ENCODE measurements at regions not wholly inside any gene's neighbourhood (a gene's known extent, or its start where the extent isn't known, plus 50 kb on each side); places are given as distances from the start of the nearest gene placed in this dataset.

GRCh38 chr4:100130964-100131363 lies 59.3 kb downstream of the DDIT4L start:
- Mint-ChIP-seq H3K4me1 (ENCODE audit: low read depth) (no peaks in the 10 kb centered on the region), H3K36me3 (ENCODE audit: low read depth) (no peaks in the 10 kb centered on the region), H3K4me3 (no peak overlapping the region), H3K9me3 (peaks cover 9% of the 10 kb centered on the region), H3K27me3 (ENCODE audit: low read depth) (peaks cover 10% of the 10 kb centered on the region), H3K27ac (no peak overlapping the region)
- DNase-seq (ENCODE audit: low spot score), result no peak

- no peaks in the 10 kb centered on the region for H3K36me3 Mint-ChIP-seq (ENCODE audit: low read depth)
- no peak for DNase-seq (ENCODE audit: low spot score)
- H3K4me1 Mint-ChIP-seq (ENCODE audit: low read depth), result no peaks in the 10 kb centered on the region
- peaks cover 14% of the 10 kb centered on the region for H3K9me3 Mint-ChIP-seq
- H3K27me3 Mint-ChIP-seq (ENCODE audit: low read depth), result peaks cover 10% of the 10 kb centered on the region
- H3K4me3 Mint-ChIP-seq, result no peak overlapping the region
- H3K27ac Mint-ChIP-seq, result no peak overlapping the region
Measured at GRCh38 chr4:100130491-100130890, 59.8 kb downstream of the DDIT4L start.

- H3K27me3 Mint-ChIP-seq (ENCODE audit: low read depth), result peaks cover 10% of the 10 kb centered on the region
Measured at GRCh38 chr4:100129774-100130173, 60.5 kb downstream of the DDIT4L start.

GRCh38 chr4:100128338-100128737 lies 61.9 kb downstream of the DDIT4L start:
- Mint-ChIP-seq H3K9me3 (peaks cover 32% of the 10 kb centered on the region), H3K36me3 (ENCODE audit: low read depth) (peaks cover 5% of the 10 kb centered on the region), H3K27ac (no peak overlapping the region), H3K27me3 (ENCODE audit: low read depth) (peaks cover 10% of the 10 kb centered on the region), H3K4me3 (no peak overlapping the region), H3K4me1 (ENCODE audit: low read depth) (no peaks in the 10 kb centered on the region)
- no peak for DNase-seq (ENCODE audit: low spot score)

More at GRCh38 chr4:100129774-100130173, 60.5 kb downstream of the DDIT4L start:
- Mint-ChIP-seq H3K36me3 (ENCODE audit: low read depth) (peaks cover 1% of the 10 kb centered on the region), H3K9me3 (peaks cover 21% of the 10 kb centered on the region), H3K4me1 (ENCODE audit: low read depth) (no peaks in the 10 kb centered on the region), H3K27ac (no peak overlapping the region), H3K4me3 (no peak overlapping the region)
- DNase-seq (ENCODE audit: low spot score), result no peak

GRCh38 chr4:100124715-100125114 lies 65.6 kb downstream of the DDIT4L start:
- DNase-seq (ENCODE audit: low spot score), result no peak
- Mint-ChIP-seq H3K4me3 (no peak overlapping the region), H3K36me3 (ENCODE audit: low read depth) (peaks cover 5% of the 10 kb centered on the region), H3K27me3 (ENCODE audit: low read depth) (peaks cover 13% of the 10 kb centered on the region), H3K27ac (no peak overlapping the region), H3K9me3 (peaks cover 36% of the 10 kb centered on the region), H3K4me1 (ENCODE audit: low read depth) (no peaks in the 10 kb centered on the region)

GRCh38 chr4:100118181-100118580 lies 72.1 kb downstream of the DDIT4L start:
- H3K36me3 Mint-ChIP-seq (ENCODE audit: low read depth), result peaks cover 1% of the 10 kb centered on the region
- H3K4me1 Mint-ChIP-seq (ENCODE audit: low read depth), result peaks cover 3% of the 10 kb centered on the region
- no peak for DNase-seq (ENCODE audit: low spot score)
- no peak overlapping the region for H3K27ac Mint-ChIP-seq
- H3K27me3 Mint-ChIP-seq (ENCODE audit: low read depth), result peaks cover 8% of the 10 kb centered on the region
- peaks cover 4% of the 10 kb centered on the region for H3K9me3 Mint-ChIP-seq
- no peak overlapping the region for H3K4me3 Mint-ChIP-seq

- H3K4me3 Mint-ChIP-seq, result no peak overlapping the region
- H3K36me3 Mint-ChIP-seq (ENCODE audit: low read depth), result peaks cover 1% of the 10 kb centered on the region
- H3K4me1 Mint-ChIP-seq (ENCODE audit: low read depth), result peaks cover 3% of the 10 kb centered on the region
- no peak overlapping the region for H3K27ac Mint-ChIP-seq
- no peak for DNase-seq (ENCODE audit: low spot score)
- peaks cover 4% of the 10 kb centered on the region for H3K9me3 Mint-ChIP-seq
- peaks cover 8% of the 10 kb centered on the region for H3K27me3 Mint-ChIP-seq (ENCODE audit: low read depth)
Measured at GRCh38 chr4:100117750-100118149, 72.5 kb downstream of the DDIT4L start.

- H3K36me3 Mint-ChIP-seq (ENCODE audit: low read depth), result peaks cover 1% of the 10 kb centered on the region
- H3K27ac Mint-ChIP-seq, result no peak overlapping the region
- H3K27me3 Mint-ChIP-seq (ENCODE audit: low read depth), result peaks cover 5% of the 10 kb centered on the region
- H3K9me3 Mint-ChIP-seq, result peaks cover under 1% of the 10 kb centered on the region
- peaks cover 5% of the 10 kb centered on the region for H3K4me1 Mint-ChIP-seq (ENCODE audit: low read depth)
- DNase-seq (ENCODE audit: low spot score), result no peak
- no peak overlapping the region for H3K4me3 Mint-ChIP-seq
Measured at GRCh38 chr4:100114909-100115308, 75.4 kb downstream of the DDIT4L start.

GRCh38 chr4:100113732-100114131 lies 76.5 kb downstream of the DDIT4L start:
- no peak for DNase-seq (ENCODE audit: low spot score)
- no peaks in the 10 kb centered on the region for H3K9me3 Mint-ChIP-seq
- H3K27me3 Mint-ChIP-seq (ENCODE audit: low read depth), result peaks cover 5% of the 10 kb centered on the region
- peaks cover 3% of the 10 kb centered on the region for H3K36me3 Mint-ChIP-seq (ENCODE audit: low read depth)
- H3K4me3 Mint-ChIP-seq, result no peak overlapping the region
- no peak overlapping the region for H3K27ac Mint-ChIP-seq
- H3K4me1 Mint-ChIP-seq (ENCODE audit: low read depth), result peaks cover 15% of the 10 kb centered on the region

GRCh38 chr4:100113096-100113495 lies 77.2 kb downstream of the DDIT4L start:
- H3K36me3 Mint-ChIP-seq (ENCODE audit: low read depth), result peaks cover 3% of the 10 kb centered on the region
- H3K27me3 Mint-ChIP-seq (ENCODE audit: low read depth), result peaks cover 5% of the 10 kb centered on the region
- H3K27ac Mint-ChIP-seq, result no peak overlapping the region
- DNase-seq (ENCODE audit: low spot score), result no peak
- H3K4me1 Mint-ChIP-seq (ENCODE audit: low read depth), result peaks cover 19% of the 10 kb centered on the region
- no peaks in the 10 kb centered on the region for H3K9me3 Mint-ChIP-seq
- H3K4me3 Mint-ChIP-seq, result no peak overlapping the region

GRCh38 chr4:100109921-100110320 lies 80.3 kb downstream of the DDIT4L start:
- H3K4me3 Mint-ChIP-seq, result no peak overlapping the region
- peaks cover 30% of the 10 kb centered on the region for H3K4me1 Mint-ChIP-seq (ENCODE audit: low read depth)
- no peaks in the 10 kb centered on the region for H3K9me3 Mint-ChIP-seq
- no peak for DNase-seq (ENCODE audit: low spot score)
- no peak overlapping the region for H3K27ac Mint-ChIP-seq
- peaks cover 3% of the 10 kb centered on the region for H3K36me3 Mint-ChIP-seq (ENCODE audit: low read depth)
- peaks cover 2% of the 10 kb centered on the region for H3K27me3 Mint-ChIP-seq (ENCODE audit: low read depth)

GRCh38 chr4:100108869-100109268 lies 81.4 kb downstream of the DDIT4L start:
- H3K27me3 Mint-ChIP-seq (ENCODE audit: low read depth), result no peaks in the 10 kb centered on the region
- no peak overlapping the region for H3K4me3 Mint-ChIP-seq
- no peak for DNase-seq (ENCODE audit: low spot score)
- peaks cover 2% of the 10 kb centered on the region for H3K36me3 Mint-ChIP-seq (ENCODE audit: low read depth)
- no peak overlapping the region for H3K27ac Mint-ChIP-seq
- H3K4me1 Mint-ChIP-seq (ENCODE audit: low read depth), result peaks cover 35% of the 10 kb centered on the region
- H3K9me3 Mint-ChIP-seq, result no peaks in the 10 kb centered on the region

GRCh38 chr4:100106982-100107381 lies 83.3 kb downstream of the DDIT4L start:
- Mint-ChIP-seq H3K27me3 (ENCODE audit: low read depth) (no peaks in the 10 kb centered on the region), H3K4me3 (peak overlapping the region; percentile 51), H3K4me1 (ENCODE audit: low read depth) (peaks cover 43% of the 10 kb centered on the region), H3K27ac (peak overlapping the region; percentile 68), H3K36me3 (ENCODE audit: low read depth) (peaks cover 2% of the 10 kb centered on the region), H3K9me3 (no peaks in the 10 kb centered on the region)
- peak; percentile 38 for DNase-seq (ENCODE audit: low spot score)

GRCh38 chr4:100103671-100104070 lies 86.6 kb downstream of the DDIT4L start:
- Mint-ChIP-seq H3K27me3 (ENCODE audit: low read depth) (no peaks in the 10 kb centered on the region), H3K36me3 (ENCODE audit: low read depth) (no peaks in the 10 kb centered on the region), H3K9me3 (no peaks in the 10 kb centered on the region), H3K27ac (no peak overlapping the region), H3K4me1 (ENCODE audit: low read depth) (peaks cover 50% of the 10 kb centered on the region), H3K4me3 (no peak overlapping the region)
- DNase-seq (ENCODE audit: low spot score), result no peak

GRCh38 chr4:100100985-100101384 lies 89.3 kb downstream of the DDIT4L start:
- Mint-ChIP-seq H3K36me3 (ENCODE audit: low read depth) (no peaks in the 10 kb centered on the region), H3K27ac (no peak overlapping the region), H3K4me1 (ENCODE audit: low read depth) (peaks cover 47% of the 10 kb centered on the region), H3K9me3 (no peaks in the 10 kb centered on the region), H3K4me3 (peak overlapping the region; percentile 68), H3K27me3 (ENCODE audit: low read depth) (no peaks in the 10 kb centered on the region)
- peak; percentile 15 for DNase-seq (ENCODE audit: low spot score)

All from T-helper 2 cell treated with Interferon-gamma antibody and Interleukin-4, amounts not matched to agents 5 μg/mL and 100 μg/mL, for 36 hours (primary cell).